A549 (cell line): ENCODE measurements at regions not wholly inside any gene's neighbourhood (a gene's known extent, or its start where the extent isn't known, plus 50 kb on each side); places are given as distances from the start of the nearest gene placed in this dataset.

Experiments
- CTCF ChIP-seq: fragments of >200 bp; sonication (Bioruptor Twin); formaldehyde crosslinking; IDR thresholded peaks from 3 replicates; pipeline ENCODE4 v1.5.1; 2016
- REST ChIP-seq: fragments of 200-600 bp; sonication (generic); IDR thresholded peaks from 2 replicates; pipeline ENCODE4 v1.6.1; 2016; ENCODE audit warnings: antibody characterized with exemption, mild to moderate bottlenecking, moderate library complexity
- TF ChIP-seq, protein P1 (sequence below): IDR thresholded peaks from 2 replicates; pipeline ENCODE4 v1.6.1; 2012

DNA sequence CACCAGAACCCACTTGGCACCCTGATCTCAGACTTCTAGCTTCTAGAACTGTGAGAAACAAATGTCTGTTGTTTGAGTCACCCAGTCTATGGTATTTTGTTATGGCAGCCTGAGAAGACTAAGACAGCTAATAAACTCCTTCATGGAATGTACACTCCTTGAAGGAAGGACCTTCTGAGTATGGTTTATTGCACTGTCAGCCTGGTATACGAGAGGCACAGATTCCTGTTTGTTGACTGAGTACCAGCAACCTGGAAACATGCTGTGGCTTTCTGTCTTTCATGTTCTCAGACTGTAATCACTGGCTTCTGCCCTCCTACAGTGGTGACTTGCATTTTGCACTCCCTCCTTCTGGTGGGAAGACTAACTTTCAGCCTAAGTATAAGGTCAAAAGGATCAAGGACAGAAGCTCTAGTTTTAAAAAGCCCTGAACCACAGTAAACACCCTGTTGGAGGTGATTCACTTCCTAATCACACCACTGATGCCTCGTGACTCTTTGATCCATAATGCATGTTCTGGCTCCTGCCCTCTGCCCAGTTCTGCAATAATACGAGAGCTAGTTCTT is 319.0 kb upstream of the NPSR1 start:
- TF ChIP-seq, protein P1, sequence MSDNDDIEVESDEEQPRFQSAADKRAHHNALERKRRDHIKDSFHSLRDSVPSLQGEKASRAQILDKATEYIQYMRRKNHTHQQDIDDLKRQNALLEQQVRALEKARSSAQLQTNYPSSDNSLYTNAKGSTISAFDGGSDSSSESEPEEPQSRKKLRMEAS, result no peak
- TF ChIP-seq CTCF (no peak), REST (no peak)
